AG08395 (cell line): ENCODE measurements at regions not wholly inside any gene's neighbourhood (a gene's known extent, or its start where the extent isn't known, plus 50 kb on each side); places are given as distances from the start of the nearest gene placed in this dataset.
A peak's percentile ranks its signal among the peaks of the same experiment; 100 is the strongest.
"Not testable (repeated sequence)": the region's sequence is repeated elsewhere in the genome, so short reads cannot be mapped to it uniquely, and the experiment has no call there.

Experiments used
- DNase-seq: peaks from one replicate; pipeline ENCODE4 v3.0.0; 2012; ENCODE audit warnings: mixed read lengths, low spot score

GRCh38 chr13:90943946-90944345, 403.5 kb upstream of the MIR17HG start:
- DNase-seq = no peak

- DNase-seq = not testable (repeated sequence)
Measured at GRCh38 chr13:90945146-90945545, 402.3 kb upstream of the MIR17HG start.

GRCh38 chr13:90946125-90946524, 401.4 kb upstream of the MIR17HG start:
- DNase-seq = not testable (repeated sequence)

GRCh38 chr13:90947976-90948375, 399.5 kb upstream of the MIR17HG start:
- DNase-seq = no peak

GRCh38 chr13:90950160-90950559, 397.3 kb upstream of the MIR17HG start:
- DNase-seq = no peak

GRCh38 chr13:90951663-90952062, 395.8 kb upstream of the MIR17HG start:
- no peak for DNase-seq

- DNase-seq = no peak
Measured at GRCh38 chr13:90952326-90952725, 395.2 kb upstream of the MIR17HG start.

GRCh38 chr13:90954605-90955195, 392.8 kb upstream of the MIR17HG start:
- no peak for DNase-seq

GRCh38 chr13:90956031-90956430, 391.5 kb upstream of the MIR17HG start:
- DNase-seq = no peak

GRCh38 chr13:90958866-90959265, 388.6 kb upstream of the MIR17HG start:
- DNase-seq = no peak

- no peak for DNase-seq
Measured at GRCh38 chr13:90968166-90968904, 379.2 kb upstream of the MIR17HG start.

- no peak for DNase-seq
Measured at GRCh38 chr13:90974249-90974975, 373.1 kb upstream of the MIR17HG start.

GRCh38 chr13:90979059-90979458, 368.4 kb upstream of the MIR17HG start:
- no peak for DNase-seq

GRCh38 chr13:90984756-90985155, 362.7 kb upstream of the MIR17HG start:
- no peak for DNase-seq

- no peak for DNase-seq
Measured at GRCh38 chr13:90995001-90995400, 352.5 kb upstream of the MIR17HG start.

GRCh38 chr13:90995614-90996013, 351.9 kb upstream of the MIR17HG start:
- no peak for DNase-seq

GRCh38 chr13:90997951-90998350, 349.5 kb upstream of the MIR17HG start:
- DNase-seq = no peak

- no peak for DNase-seq
Measured at GRCh38 chr13:90999401-90999800, 348.1 kb upstream of the MIR17HG start.

GRCh38 chr13:91001371-91001770, 346.1 kb upstream of the MIR17HG start:
- no peak for DNase-seq

GRCh38 chr13:91014696-91015095, 332.8 kb upstream of the MIR17HG start:
- no peak for DNase-seq

- DNase-seq = peak; percentile 54
Measured at GRCh38 chr13:91017031-91017668, 330.3 kb upstream of the MIR17HG start.

GRCh38 chr13:91017669-91018053, 329.8 kb upstream of the MIR17HG start:
- DNase-seq = no peak
